ENCODE measurements at regions not wholly inside any gene's neighbourhood (a gene's known extent, or its start where the extent isn't known, plus 50 kb on each side); places are given as distances from the start of the nearest gene placed in this dataset.

DNA sequence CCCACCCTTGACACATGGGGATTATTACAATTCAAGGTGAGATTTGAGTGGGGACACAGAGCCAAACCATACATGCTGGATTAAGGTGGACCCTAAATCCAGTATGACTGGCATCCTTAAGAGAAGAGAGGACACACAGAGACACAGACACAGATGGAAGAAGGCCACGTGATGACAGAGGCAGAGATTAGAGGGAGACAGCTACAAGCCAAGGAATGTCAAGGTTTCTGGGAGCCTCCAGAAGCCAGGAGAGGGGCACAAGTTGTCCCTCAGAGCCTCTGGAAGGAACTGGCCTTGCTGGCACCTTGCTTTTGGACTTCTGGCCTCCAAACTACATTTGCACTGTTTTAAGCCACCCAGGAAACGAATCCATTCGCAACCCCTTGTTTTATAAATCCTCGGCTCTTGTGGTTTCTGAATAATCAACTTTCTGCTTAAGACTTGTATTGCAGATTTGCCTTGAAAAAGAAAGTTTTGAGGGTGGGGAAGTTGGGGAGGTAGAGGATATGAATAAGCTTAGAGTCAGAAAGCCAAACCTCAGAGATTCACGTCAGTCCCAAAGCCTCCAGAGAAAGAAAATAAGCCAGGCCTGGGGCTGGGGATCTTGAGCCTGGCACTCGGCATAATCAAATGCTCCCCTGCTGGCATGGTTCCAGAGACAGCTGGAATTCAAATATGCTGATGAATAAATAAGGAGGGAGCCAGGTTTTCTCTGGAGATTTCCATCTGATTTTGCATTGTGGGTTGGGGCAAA is 224.2 kb upstream of the PWP1 start:
- no peak for DNase-seq (ENCODE audit: low read depth in 4 of 4, low spot score in 3 of 4)

DNA sequence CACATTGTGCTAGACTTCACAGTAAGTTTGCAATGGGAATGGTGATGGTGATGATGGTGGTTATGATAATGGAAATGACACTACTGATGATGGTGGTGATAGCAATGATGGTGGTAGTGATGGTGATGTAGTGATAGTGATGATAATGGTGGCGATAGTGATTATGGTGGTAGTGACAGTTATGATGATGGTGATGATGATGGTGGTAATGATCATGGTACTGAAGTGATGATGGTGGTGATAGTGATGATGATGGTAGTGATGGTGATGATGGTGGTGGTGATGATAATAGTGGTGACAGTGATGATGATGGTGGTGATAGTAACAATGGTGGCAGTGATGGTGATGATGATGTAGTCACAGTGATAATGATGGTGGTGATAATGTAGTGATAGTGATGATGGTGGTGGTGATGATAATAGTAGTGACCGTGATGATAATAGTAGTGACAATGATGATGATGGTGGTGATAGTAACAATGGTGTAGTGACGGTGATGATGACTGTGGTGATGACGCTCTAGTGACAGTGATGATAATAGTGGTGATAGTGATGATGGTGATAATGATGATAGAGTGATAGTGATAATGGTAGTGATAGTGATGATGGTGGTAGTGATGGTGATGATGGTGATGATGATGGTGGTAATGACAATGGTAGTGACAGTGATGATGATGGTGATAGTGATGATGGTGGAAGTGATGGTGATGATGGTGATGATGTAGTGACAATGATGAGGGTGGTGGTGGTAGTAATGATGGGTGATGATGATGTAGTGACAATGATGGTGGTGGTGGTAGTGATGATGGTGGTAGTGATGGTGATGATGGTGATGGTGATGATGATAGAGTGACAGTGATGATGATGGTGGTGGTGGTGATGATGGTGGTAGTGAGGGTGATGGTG is 222.9 kb upstream of the PWP1 start:
- DNase-seq (ENCODE audit: low read depth in 4 of 4, low spot score in 3 of 4), result no peak

DNA sequence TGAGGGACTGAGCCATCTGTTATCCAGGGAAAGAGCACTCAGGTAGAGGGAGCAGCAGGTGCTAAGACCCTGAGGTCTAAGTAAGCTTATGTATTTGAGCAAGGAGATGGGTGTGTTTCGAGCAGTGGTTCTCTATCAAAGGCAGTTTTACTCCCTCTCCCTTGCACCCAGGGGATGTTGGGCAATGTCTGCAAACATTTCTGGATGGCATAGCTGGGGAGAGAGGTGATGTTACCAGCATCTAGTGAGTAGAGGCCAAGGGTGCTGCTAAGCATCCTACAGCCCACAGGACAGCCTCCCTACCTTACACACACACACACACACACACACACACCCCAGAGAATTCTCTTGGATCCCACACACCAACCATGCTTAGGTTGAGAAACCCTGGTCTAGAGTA is 221.0 kb upstream of the PWP1 start:
- DNase-seq (ENCODE audit: low read depth in 4 of 4, low spot score in 3 of 4), result no peak

DNA sequence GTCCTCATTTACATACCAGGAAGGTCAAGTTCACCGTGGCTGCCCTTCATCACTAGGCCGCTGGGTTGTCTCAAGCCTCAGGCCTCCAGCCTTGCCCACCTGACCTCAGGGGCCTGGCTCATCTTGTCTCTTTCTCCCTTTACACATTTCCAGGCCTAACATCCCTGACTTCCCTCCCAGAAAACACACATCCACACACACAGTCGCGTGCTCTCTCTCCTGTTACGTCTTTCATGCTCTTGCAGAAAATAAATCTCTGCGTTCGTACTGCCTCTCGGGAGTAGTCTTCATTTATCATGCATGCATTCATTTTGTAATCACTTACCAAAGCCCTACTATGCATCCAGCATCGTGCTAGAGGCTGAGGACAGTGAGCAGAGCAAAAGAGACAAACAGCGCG is 220.0 kb upstream of the PWP1 start:
- no peak for DNase-seq (ENCODE audit: low read depth in 4 of 4, low spot score in 3 of 4)

DNA sequence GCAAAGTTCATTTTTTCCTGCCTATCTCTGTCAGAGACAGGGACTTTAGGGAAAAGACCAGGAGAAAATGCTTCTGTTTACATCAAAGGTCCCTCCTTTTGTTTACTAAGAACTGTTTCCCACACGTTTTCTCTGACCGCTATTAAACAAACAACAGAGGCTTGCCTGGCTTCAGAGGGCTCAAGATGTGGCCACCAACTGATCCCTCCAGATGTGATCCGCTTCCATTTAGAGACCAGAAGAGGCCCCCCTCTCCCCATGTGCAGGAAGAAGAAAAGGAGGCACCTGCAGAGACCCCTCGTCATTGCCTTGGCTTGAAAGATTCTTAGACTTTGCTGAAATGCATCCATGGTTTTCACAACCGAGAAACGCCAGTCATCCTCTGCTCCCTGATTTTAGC is 217.9 kb upstream of the PWP1 start:
- DNase-seq (ENCODE audit: low read depth in 4 of 4, low spot score in 3 of 4), result no peak

DNA sequence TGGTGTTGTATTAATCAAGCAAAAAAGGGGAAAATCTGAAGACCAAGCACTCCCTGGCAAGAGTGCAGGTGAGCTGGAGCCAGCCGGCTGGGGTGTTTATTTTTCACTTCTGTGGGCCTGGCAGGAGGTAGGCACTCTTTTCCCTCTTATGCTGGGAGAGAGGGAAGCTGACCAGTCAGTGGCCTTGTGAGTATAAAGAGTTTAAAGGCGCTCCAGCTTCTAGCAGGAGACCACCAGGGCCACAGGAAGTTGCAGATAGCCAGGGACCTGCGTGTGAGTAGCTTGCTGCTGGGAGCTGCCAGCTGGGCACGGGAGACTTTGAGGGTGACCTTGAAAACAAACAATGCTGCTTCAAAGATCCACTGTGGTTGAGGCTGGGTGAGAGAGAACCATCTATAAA is 217.4 kb upstream of the PWP1 start:
- no peak for DNase-seq (ENCODE audit: low read depth in 4 of 4, low spot score in 3 of 4)

DNA sequence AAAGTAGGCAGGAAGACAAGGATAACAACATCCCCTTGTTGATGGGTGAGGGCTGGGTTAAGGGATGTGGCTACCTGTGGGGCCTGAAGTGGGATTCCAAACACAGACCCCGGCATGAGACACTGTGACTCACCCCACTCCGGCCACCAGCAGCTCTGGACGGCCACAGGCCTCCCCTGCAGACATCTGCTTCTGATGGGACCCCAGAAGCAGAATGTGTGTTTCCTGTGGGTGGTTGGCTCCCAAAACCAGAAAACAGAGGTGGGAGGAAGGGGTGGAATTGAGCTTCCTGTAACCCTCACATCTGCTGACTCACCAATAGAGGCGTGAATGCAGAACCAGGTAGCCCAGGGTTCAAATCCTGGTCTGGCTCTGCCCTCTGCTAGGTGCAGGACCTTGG is 216.6 kb upstream of the PWP1 start:
- no peak for DNase-seq (ENCODE audit: low read depth in 4 of 4, low spot score in 3 of 4)

DNA sequence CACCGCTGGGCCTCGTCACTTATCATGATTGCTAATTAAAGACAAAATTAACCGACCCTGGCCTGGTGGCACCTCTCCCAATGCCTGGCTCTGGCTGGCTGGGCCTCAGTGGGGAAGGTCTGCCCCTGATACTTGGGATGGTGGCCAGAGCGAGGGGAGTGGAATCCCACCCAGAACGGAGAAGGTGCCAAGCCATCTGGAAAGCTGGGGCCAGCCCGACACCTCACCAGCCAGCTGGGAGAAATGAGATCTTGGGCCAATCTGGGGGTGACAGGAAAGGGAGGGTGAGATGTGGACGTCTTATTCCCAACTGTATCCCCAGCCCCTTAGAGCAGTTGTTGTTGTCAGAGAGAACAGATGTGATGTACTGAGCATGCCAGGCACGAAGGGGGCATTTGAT is 215.0 kb upstream of the PWP1 start:
- no peak for DNase-seq (ENCODE audit: low read depth in 4 of 4, low spot score in 3 of 4)

DNA sequence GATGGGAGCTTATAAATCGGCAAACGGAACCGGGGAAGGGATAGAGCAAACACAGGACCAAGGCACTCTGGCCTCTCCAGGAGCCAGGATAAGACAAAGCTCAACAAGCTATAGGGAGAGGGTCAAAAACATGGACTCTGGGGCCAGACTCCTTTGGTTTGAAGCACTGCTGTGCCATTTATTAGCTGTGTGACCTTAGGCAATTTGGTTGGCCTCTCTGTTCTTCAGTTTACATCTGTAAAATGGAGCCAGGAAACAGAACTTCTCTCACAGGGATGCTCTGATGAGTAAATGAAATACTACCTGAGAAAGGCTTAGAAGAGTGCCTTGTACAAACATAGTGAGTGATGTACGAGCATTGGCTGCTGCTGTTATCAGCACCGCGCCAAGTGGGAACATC is 213.3 kb upstream of the PWP1 start:
- DNase-seq (ENCODE audit: low read depth in 4 of 4, low spot score in 3 of 4), result no peak

DNA sequence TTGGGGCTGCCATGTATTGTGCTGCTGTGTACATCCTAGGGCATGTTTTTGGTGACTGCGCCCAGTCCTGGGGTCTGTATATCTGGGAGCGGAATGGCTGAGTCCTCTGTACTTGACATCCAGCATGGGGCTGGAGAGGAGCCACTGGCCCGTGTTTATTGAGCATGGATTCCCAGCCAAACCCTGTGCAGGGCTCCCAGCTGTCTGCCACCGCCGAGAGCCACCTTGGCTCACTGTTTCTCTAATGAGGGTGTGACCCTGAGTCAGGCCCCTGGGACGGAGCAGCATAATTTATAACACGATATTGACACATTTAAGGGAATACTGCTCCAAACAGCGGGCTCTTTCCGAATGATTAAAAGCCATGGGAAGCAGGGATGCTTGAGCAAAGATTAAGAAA is 211.5 kb upstream of the PWP1 start:
- DNase-seq (ENCODE audit: low read depth in 4 of 4, low spot score in 3 of 4), result no peak

DNA sequence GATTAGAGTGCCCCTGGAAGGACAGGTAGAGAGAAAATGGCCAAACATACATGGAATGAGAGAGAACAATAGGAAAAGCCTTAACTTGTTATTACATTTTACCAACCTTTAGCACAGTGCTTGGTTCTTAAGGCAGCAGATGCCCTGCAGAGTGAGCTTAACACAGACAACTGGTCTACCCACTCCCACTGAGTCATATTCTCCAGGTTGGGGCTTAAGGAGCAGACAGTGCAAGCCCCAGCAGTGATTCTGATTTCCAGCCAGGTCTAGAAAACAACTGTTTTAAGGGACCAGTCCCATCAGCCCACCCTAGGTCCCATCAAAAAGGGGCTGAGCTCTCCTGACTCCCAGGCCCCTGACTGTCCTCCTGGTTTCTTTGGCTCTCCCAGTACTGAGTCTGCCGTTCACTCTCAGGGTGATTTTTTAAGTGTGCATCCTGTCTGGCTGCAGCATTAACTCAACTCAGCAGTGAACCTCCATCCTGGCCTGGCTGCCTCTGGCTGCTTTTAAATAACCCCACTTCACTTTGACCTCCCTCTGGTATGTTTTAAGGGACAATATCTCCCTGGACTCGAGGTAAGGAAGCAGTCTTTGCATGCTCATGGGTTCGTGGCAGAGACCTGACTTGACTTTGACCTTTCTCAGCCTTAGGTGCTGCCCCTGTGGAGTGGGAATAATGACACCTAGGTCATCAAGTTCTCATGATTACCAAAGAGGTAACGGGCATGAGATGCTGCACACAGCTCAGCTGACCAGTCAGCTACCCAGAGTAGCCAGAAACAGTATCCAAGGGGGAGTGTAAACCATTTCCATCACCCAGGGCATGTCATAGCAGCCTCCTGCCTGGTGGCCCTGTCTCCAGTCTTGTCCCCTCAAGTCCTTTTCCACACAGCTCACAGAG is 210.7 kb upstream of the PWP1 start:
- no peak for DNase-seq (ENCODE audit: low read depth in 4 of 4, low spot score in 3 of 4)

DNA sequence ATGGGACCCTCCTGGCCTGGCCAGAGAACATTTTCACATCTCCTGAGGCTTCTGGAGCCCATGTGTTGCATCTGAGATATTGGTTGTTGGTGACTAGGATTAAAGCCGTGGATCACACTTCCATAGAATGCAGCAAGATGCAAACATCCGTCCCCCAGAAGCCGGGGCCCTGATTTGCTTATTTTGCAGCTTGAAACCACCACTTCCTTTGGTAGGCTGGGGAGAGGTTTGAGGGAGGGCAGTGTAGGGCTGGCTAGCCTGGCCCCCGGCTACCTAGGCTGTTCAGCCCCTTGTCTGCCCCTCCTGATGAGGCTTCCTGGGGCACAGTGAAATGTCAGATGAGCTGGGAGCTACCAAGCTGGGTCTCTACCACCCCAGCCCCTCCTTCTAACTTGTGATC is 209.7 kb upstream of the PWP1 start:
- DNase-seq (ENCODE audit: low read depth in 4 of 4, low spot score in 3 of 4), result no peak

DNA sequence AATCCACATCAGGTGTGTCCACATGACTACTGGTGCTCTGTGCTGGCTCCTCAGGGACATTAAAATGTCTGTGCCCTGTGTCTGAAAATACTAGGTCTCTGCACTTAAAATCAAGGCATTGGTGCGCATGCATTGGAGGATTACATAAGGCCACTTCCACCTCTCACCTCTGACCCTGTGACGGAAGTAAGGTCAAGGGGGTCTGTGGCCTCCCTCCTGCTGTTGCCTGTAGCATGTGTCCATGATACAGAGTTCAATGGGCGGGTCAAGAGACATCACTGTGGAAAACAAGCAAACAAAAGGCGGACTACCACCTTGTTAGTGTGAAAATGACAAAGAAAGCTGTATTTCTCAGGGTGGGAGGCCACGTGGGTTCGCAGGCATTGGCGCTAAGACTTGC is 208.6 kb upstream of the PWP1 start:
- DNase-seq (ENCODE audit: low read depth in 4 of 4, low spot score in 3 of 4), result no peak

DNA sequence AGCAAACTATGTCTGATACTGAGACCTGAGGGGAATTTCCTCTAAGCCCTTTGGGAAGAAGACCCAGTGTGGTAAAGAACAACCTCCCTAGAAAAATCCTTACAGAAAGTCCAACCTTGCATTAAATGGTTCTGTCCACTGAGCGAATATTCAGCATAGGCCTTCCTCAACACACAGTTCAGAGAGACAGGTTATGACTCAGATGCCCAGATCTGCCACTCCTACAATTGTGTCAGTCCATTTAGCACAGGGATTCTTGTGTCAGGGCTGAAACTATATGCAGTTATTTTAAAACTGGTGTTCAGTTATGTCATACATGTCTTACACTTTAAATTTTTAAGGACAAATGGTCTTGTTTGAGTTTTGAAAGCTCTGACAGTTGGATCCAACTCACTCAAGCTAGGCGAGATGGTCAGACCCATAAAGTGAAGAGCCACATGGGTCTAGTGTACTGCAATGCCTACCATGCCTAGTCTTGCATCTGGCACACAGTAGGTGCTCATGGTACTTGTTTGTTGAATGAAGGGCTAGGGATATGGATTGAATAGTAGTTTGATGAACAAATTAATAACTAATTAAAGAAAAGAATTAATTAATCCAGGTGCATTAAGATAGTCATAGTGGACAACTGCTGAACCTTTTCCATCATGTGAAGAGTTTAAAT is 207.5 kb upstream of the PWP1 start:
- DNase-seq (ENCODE audit: low read depth in 4 of 4, low spot score in 3 of 4), result no peak

DNA sequence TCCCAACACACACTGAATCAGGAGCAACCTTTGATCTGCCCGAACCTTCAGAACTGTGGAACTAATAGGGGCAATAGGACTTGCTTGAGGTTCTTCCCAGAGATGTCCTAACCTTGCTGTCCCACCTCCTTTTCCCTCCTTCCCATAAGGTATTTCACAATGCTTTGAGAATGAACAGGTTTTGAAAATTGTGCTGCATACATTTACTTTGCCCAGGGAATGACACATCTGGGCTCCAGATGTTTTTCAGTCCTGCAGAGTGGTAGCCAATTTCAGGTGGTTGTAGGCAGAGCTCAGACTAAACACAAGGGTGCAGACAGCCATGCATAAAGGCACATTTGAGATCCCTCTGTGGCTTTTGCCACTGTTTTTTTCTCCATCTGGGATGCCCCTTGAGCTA is 206.7 kb upstream of the PWP1 start:
- DNase-seq (ENCODE audit: low read depth in 4 of 4, low spot score in 3 of 4), result no peak

DNA sequence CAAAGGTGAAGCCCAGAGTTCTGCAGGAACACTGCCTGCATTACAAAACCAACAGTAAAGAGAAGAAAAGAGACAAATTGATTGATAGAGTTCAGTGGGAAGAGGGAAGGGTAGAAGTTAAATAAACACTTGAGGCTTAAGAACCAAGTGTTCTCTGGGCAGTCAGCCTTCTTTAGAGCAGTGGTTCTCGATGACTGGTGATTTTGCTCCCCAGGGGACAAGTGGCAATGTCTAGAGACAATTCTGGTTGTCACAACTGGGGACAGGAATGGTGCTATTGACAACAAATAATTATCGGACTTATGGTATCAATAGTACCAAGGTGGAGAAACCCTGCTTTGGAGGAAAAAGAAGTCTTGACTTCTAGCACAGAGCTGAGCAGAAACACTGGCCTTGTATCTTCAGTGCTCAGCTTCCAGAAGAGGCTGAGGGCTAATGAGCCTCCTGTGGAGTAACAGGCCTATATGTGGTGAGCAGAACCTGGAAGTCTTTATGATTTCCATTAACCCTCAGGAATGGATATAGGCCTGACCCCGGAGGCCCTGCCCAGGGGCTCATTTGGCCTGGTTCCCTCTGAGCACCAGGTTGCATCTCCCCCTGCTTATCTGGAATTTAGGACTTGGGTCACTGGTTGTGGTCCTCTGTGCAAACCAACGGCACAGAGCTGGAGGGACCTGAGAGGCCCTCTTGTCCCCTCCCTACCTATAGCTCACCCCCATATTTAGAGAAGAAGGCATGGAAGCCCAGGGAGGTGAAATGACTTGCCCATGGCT is 204.6 kb upstream of the PWP1 start:
- DNase-seq (ENCODE audit: low read depth in 4 of 4, low spot score in 3 of 4), result no peak

DNA sequence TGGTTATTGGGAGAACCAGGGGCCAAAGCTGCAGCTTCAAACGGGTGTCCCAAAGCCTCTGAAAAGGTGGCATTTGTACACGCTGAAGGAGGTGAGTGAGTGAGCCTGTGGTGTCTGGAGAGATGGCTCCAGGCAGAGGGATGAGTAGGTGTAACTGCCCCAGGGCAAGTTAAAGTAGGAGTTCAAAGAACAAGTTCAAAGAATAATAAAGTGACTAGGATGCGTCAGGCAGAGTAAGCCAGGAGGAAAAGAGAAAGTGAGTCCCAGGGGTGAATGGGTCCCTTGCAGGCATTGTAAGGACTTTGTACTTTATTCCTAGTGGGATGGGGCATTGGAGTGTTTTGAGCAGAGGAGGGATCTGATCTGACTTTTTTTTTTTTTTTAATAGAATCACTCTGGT is 201.4 kb upstream of the PWP1 start:
- no peak for DNase-seq (ENCODE audit: low read depth in 4 of 4, low spot score in 3 of 4)

DNA sequence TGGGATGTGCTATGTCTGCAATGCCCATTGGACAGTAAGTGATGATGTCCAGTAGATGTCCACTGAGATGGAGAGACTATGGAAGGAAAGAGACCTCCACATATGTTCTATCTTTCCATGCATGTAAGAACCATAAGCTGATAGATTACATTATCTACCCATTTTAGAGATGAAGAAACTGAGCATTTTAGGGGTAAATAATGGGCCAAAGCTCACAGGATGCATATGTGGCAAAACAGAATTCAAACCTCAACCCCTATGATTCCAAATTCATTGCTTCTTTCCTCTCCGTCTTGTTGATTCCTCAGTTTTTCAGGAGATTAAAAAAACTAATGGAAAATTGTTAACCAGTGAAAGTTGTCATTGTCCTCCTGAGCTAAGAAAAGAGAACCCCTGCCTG is 200.7 kb upstream of the PWP1 start:
- DNase-seq (ENCODE audit: low read depth in 4 of 4, low spot score in 3 of 4), result no peak

DNA sequence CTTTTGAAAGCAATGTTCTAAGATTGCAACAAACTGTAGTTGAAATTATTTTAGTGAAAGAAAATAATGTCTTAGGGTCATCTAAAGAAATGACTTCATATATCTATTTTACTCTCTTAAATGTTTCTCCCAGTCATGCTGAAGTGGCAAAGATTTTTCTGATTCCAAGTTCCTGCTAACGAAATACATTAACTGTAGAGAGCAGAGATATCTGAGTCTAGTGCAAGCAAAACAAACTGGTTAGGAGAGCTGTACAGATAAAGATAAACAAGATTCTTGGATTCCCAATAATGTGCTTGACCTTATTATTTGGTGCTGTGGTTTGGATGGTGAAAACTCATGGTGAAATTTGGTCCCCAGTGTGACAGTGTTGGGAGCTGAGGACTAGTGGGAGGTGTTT is 199.9 kb upstream of the PWP1 start:
- no peak for DNase-seq (ENCODE audit: low read depth in 4 of 4, low spot score in 3 of 4)
